GM12865 (cell line): ENCODE measurements at regions not wholly inside any gene's neighbourhood (a gene's known extent, or its start where the extent isn't known, plus 50 kb on each side); places are given as distances from the start of the nearest gene placed in this dataset.

Experiments
- DNase-seq: peaks from one replicate; pipeline ENCODE4 v3.0.0; 2010; ENCODE audit warnings: low read depth
- H3K4me3 ChIP-seq: 2 replicates; pipeline ENCODE4 v1.5.1; 2011; ENCODE audit warnings: mild to moderate bottlenecking, low read depth, low read length, control low read depth
- TF ChIP-seq, protein P1 (sequence below): IDR thresholded peaks from 2 replicates; pipeline ENCODE4 v1.5.1; 2011; ENCODE audit warnings: low read length, control low read depth, low read depth, inconsistent platforms; ENCODE audit not compliant: insufficient read depth; ENCODE audit errors: missing control alignments

GRCh38 chr1:70812442-70813109 lies 235.0 kb downstream of the PTGER3 start:
- H3K4me3 ChIP-seq: no peak overlapping the region
- TF ChIP-seq, protein P1, sequence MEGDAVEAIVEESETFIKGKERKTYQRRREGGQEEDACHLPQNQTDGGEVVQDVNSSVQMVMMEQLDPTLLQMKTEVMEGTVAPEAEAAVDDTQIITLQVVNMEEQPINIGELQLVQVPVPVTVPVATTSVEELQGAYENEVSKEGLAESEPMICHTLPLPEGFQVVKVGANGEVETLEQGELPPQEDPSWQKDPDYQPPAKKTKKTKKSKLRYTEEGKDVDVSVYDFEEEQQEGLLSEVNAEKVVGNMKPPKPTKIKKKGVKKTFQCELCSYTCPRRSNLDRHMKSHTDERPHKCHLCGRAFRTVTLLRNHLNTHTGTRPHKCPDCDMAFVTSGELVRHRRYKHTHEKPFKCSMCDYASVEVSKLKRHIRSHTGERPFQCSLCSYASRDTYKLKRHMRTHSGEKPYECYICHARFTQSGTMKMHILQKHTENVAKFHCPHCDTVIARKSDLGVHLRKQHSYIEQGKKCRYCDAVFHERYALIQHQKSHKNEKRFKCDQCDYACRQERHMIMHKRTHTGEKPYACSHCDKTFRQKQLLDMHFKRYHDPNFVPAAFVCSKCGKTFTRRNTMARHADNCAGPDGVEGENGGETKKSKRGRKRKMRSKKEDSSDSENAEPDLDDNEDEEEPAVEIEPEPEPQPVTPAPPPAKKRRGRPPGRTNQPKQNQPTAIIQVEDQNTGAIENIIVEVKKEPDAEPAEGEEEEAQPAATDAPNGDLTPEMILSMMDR: no peak
- no peak for DNase-seq

DNA sequence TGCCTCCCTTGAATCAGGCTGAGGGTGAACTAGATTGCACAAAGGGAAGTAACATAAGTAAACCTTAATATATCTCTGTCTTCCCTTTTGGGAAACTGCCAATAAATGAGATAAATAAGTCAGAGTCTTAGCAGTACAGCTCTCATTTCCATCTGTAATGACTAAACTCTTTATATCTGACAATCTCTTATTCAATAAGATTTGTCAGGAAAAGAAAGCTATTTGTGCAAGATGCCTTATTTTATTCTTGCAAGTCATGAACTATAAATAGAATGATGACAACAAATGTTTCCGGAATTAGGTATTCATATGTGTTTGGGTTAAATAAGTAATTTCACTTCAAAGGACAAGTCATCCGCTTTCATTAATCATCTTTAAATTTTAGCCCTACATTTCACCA lies 229.2 kb downstream of the PTGER3 start:
- TF ChIP-seq, protein P1: no peak
- no peak overlapping the region for H3K4me3 ChIP-seq
- DNase-seq: no peak

DNA sequence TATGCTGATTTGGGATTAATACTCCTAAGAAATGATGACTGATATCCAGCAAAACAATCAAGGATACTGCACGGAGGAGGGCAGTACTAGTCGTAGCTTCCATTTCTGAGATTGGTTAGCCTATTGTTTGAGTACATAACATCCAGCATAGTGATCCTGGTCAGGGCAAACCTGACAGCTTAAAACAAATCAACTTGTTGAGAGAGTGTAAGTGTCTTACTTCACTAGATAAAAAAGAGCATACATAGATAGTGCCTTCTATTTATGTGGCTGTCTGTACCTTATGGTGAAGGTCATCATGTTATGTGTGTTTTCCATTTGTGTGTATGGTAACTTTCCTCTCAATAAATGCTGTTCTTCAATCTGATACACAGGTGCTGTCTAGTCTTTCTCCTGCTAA lies 228.4 kb downstream of the PTGER3 start:
- DNase-seq: no peak
- TF ChIP-seq, protein P1: no peak
- H3K4me3 ChIP-seq: no peak overlapping the region

- TF ChIP-seq, protein P1: no peak
- no peak overlapping the region for H3K4me3 ChIP-seq
Measured at GRCh38 chr1:70819785-70820184, 227.8 kb downstream of the PTGER3 start.

DNA sequence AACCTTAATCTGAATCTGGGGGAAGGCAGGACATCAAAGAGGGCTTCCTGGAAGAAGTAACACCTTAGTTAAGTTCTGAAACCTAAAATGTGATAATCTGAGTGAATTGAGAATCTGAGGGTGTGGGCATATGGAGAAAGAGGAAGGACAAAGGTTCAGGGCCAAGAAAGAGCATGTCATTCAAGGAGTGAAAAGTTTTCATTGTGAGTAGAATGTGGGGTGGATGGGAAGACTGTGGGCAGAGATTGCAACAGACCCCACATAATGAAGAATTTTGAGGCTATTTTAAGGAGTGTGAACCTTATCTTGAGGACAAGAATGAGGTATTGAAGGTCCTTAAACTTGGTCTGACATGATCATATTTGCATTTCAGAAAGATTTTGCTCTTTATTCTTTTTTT lies 227.2 kb downstream of the PTGER3 start:
- no peak for DNase-seq
- TF ChIP-seq, protein P1: no peak
- no peak overlapping the region for H3K4me3 ChIP-seq

More at GRCh38 chr1:70819785-70820184, 227.8 kb downstream of the PTGER3 start:
- DNase-seq: no peak

DNA sequence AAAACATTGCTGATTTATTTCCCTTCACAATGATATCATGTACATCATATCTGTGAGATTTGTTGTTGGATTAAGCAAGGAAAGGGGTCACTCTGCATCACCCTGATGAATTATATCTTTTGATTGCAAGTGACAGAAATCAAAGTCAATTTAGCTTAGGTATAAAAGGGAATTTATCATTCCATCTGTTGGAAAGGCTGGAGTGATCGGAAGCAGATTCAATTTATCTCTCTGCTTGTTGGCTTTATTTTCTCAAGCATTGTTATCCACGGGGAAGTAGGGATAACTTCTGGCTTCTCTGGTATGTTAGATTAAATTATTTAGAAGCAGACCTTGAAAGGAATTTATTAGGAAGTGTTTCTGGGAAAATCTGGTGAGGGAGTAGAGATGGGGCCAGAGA lies 226.6 kb downstream of the PTGER3 start:
- TF ChIP-seq, protein P1: no peak
- no peak for DNase-seq
- no peak overlapping the region for H3K4me3 ChIP-seq

DNA sequence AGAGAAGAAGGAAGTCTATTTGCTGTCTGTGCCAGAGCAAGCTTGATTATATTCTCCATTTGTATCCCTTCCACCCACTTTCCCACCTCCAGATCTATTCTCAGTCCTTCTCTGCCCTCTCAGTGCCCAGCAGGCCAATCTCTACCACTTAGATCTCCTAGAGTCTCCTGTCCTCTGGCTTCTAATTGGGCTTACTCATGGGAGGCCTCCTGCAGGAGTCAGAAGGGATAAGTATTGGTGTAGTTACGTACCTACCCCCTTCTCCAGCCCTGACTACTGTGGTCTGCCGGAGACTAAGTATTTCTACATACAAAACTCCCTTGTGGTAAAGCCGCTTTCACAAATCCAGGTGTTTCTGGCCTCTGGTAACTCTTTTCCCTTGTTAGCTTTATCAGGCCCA lies 221.2 kb downstream of the PTGER3 start:
- no peak for DNase-seq
- H3K4me3 ChIP-seq: no peak overlapping the region
- TF ChIP-seq, protein P1: no peak
